NB4 (cell line): ENCODE measurements at regions not wholly inside any gene's neighbourhood (a gene's known extent, or its start where the extent isn't known, plus 50 kb on each side); places are given as distances from the start of the nearest gene placed in this dataset.
A peak's percentile ranks its signal among the peaks of the same experiment; 100 is the strongest.

Experiments
- DNase-seq: peaks from one replicate; pipeline ENCODE4 v3.0.0; 2010; ENCODE audit warnings: low read depth
- H3K4me3 ChIP-seq: one replicate; pipeline ENCODE4 v1.5.1; 2011; ENCODE audit warnings: mild to moderate bottlenecking, low read depth, low read length, moderate library complexity
- MYC ChIP-seq: IDR thresholded peaks from 2 replicates; pipeline ENCODE4 v1.6.1; 2011; ENCODE audit warnings: low read depth, low read length
- POLR2A ChIP-seq: IDR thresholded peaks from 2 replicates; pipeline ENCODE4 v1.6.1; 2011; ENCODE audit warnings: mild to moderate bottlenecking; ENCODE audit not compliant: insufficient read length; ENCODE audit errors: extremely low read depth
- TF ChIP-seq, protein P1 (sequence below): IDR thresholded peaks from one replicate; pipeline ENCODE4 v1.5.1; 2012; ENCODE audit warnings: low read depth, low read length
- TF ChIP-seq, protein P2 (sequence below): IDR thresholded peaks from 2 replicates; pipeline ENCODE4 v1.6.1; 2011; ENCODE audit warnings: low read depth, low read length

DNA sequence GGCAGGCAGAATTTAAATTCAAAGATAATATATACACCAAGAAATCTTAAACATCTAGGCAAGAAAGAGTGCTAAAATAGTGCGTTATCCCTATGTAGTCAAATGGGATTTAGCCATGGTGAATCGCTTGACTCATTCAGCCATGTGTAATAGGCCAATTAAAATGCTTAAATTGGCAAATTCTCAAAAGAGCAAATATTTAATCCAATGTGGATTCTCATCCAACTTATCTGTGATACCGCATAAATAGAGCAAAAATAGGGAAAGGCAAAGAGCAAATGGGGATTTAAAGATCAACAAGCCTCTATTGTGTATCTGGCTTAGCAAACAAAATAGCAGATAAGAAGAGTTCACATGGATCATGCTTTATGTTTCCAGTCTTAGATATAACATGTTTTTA lies 123.2 kb upstream of the RPRM start:
- no peak overlapping the region for H3K4me3 ChIP-seq
- no peak for TF ChIP-seq MYC
- TF ChIP-seq, protein P1, sequence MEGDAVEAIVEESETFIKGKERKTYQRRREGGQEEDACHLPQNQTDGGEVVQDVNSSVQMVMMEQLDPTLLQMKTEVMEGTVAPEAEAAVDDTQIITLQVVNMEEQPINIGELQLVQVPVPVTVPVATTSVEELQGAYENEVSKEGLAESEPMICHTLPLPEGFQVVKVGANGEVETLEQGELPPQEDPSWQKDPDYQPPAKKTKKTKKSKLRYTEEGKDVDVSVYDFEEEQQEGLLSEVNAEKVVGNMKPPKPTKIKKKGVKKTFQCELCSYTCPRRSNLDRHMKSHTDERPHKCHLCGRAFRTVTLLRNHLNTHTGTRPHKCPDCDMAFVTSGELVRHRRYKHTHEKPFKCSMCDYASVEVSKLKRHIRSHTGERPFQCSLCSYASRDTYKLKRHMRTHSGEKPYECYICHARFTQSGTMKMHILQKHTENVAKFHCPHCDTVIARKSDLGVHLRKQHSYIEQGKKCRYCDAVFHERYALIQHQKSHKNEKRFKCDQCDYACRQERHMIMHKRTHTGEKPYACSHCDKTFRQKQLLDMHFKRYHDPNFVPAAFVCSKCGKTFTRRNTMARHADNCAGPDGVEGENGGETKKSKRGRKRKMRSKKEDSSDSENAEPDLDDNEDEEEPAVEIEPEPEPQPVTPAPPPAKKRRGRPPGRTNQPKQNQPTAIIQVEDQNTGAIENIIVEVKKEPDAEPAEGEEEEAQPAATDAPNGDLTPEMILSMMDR = no peak
- TF ChIP-seq, protein P2, sequence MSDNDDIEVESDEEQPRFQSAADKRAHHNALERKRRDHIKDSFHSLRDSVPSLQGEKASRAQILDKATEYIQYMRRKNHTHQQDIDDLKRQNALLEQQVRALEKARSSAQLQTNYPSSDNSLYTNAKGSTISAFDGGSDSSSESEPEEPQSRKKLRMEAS = no peak
- TF ChIP-seq POLR2A = no peak
- no peak for DNase-seq

DNA sequence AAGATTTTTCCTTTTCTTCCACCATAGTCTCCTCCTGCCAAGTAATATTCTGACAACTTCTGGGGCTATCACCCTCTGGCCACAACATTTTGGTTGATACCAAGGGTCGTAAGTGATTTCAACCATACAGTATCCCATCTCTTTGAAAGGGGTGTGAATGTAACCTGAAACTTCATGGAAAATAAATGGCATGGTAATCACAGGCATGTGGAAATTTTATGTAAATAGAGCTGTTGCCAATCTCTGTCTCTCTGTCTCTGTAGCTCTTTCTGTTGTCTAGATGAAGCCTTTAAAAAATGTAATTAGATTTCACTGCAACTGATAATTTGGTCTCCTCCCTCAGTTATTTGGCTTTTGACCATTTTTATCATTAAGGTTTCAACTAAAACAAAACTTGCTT lies 125.6 kb upstream of the RPRM start:
- TF ChIP-seq, protein P2 = no peak
- TF ChIP-seq, protein P1 = no peak
- TF ChIP-seq POLR2A (no peak), MYC (no peak)

DNA sequence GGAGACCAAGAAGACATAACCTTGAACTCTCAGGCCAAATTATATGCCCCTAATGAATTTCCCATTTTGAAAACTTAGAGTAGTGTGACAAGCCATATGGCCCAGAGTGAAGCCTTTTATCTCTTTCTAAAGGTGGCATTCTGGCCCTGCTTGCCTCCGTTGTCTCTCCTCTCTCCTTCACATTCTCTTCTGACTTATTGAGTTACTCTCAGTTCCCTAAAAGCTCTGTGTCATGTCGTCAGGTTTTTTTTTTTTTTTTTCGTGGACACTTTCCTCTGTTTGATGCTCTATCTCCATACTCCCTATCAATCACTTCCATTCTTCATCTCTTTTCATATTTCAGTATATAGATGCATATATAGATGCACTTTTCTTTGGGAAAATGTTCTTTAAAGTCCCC lies 128.1 kb upstream of the RPRM start:
- no peak for TF ChIP-seq POLR2A
- TF ChIP-seq, protein P1 = no peak
- TF ChIP-seq, protein P2 = no peak
- TF ChIP-seq MYC = no peak
- DNase-seq = no peak

More for the DNA sequence above, 125.6 kb upstream of the RPRM start:
- H3K4me3 ChIP-seq = no peak overlapping the region
- DNase-seq = no peak

DNA sequence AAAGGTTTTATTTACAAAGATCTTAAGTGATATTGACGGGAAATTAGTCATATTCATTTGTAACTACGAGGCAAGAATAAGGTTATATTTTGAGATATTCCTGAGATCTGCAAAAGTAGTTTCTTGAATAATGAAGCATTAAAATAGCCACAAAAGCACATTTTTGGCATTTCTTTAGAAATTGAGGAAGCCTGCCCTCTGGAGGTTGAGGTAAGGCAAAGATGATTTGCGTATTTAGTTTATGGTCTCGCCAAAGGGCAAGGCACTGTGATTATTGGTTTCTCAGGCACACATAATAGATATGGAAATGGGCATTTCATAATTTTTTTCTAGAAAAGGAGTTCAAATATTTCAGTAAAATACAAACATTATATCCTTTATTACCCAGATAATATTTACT lies 143.7 kb upstream of the RPRM start:
- TF ChIP-seq, protein P2 = no peak
- TF ChIP-seq, protein P1 = peak; percentile 32
- TF ChIP-seq MYC = no peak
- TF ChIP-seq POLR2A = no peak
- peak; percentile 17 for DNase-seq
- no peak overlapping the region for H3K4me3 ChIP-seq

More for the DNA sequence above, 128.1 kb upstream of the RPRM start:
- no peak overlapping the region for H3K4me3 ChIP-seq

DNA sequence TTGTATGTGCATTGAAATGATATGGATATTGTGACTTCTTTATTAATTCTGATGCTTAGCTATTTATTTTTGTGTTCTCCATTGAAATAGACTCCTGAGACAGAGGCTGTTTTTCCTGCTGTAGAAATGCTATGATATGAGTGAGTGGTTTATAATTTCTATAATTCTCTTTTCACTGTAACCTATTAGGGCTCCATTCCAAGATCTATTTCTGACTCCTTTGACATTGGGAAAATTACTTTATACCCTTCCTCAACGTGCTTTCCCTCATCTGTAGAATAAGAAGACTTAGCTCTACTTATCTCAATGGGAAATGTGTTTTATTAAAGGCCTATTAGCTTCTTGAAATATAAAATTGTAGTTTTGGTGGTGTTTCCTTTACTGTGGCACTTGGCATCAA lies 144.5 kb upstream of the RPRM start:
- TF ChIP-seq, protein P1 = no peak
- TF ChIP-seq POLR2A (no peak), MYC (no peak)
- TF ChIP-seq, protein P2 = no peak
- H3K4me3 ChIP-seq = no peak overlapping the region
- no peak for DNase-seq
